Anterior cingulate cortex (tissue), 58 donors: ENCODE measurements at regions not wholly inside any gene's neighbourhood (a gene's known extent, or its start where the extent isn't known, plus 50 kb on each side); places are given as distances from the start of the nearest gene placed in this dataset.
"Not testable (repeated sequence)": the region's sequence is repeated elsewhere in the genome, so short reads cannot be mapped to it uniquely, and the experiment has no call there.

Experiments used
- DNase-seq, 58 donors: peaks; one replicate each; lab custom pipeline; 2025; lab: John Stamatoyannopoulos, UW

DNA sequence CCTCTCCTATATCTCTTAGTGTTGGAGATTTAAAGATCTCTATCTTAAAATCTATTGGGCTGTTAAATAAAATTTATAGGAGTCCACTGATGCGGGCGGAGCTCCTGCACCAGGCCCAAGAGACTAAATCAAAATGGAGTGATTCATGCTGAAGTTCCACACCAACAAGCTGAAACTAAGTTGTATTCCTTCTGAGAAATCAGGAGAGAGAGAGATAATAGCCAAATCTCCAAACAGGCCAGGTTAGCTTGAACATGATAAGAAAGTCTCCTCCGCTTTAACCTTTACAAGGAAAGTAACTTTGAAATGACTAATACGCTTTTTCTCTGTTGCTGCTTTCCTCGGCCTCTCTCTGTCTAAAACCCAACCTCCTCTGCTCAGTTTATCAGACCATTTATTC is 241.9 kb upstream of the NBEA start:
- no peak for DNase-seq

DNA sequence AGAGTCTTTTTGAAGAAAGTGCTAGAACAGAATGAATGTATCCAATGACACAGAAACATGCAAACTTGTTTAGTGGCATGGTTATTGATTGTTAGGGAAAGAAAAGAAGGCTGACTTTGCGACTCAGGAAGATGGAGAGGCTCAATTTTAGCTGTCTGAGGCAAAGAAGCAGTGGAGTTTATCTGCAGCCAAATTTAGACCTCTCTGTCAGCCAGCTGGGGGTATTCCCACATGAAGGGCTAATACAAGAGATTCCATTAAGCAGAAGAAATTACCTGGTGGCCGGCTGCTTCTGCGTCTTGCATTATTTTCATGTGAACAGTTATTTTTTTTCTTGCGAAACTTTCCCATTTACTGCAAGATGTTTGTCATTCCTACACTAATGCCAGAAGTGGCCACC is 240.2 kb upstream of the NBEA start:
- DNase-seq, result no peak

DNA sequence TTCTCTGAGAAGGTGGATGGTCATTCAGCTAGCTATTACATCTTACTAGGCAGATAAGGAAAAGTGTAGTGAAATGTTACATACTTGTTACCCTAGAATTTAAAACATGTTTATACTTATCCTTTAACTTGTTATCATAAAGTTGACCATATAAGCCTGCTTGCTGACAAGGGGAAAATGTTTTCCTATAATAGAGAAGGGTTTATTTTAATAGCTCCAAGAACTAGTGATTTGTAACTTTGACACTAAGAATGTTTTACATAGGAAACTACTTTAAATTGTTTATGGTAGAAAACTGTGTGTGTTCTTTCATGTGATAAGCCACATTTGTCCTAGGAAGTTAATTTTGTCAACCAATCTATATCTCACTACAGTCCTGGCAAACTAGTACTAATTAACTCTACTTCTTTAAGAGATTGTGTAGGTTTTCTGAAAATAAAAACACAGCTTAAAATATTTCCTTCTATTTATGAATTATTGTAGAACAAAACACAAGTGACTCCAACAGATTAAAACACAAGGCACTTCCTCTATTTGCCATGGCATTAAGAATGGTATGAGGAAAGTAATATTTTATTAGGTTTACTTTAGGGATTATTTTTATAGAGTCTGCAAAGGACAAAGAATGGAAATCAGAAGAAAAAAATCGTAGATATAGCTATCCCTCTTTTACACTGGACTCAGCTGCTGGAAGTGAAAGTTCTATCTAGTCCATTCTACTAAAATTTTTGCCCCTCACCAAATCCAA is 233.3 kb upstream of the NBEA start:
- DNase-seq, result no peak

DNA sequence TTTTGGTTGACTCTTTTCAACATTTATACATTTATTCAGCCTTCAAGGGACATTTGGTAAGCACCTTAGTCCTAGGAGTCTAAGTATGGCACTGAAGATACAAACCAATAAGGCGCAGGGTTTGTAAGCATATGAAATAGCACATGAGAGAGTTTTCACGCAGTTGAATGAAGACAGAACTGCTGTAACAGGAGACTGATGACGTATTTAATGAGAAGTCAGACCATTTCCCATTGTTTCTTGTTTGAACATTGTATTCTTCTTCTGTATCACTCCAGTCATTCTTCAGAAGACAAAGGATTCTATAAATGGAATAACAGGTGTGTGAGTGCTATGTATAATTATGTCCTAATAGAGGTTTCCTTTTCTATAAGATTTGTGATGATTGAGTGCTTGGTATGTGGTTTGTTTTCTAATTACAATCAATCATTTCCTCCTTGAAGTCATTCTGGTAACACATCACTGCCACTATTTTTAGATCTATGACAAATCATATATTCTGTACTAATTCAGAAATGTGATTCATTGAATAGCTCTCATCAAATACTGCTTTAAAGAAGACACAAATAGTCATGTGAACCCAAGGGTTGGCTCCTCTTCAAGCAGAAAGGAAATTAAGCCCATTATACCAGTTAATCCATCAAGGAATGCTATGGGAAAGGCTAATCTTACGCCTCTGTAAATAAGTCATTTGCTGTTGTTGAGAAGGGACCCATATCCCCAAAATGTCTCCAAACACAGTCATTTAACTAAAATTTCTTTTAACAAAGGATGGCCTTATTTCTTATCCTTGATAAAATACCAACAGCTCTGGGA is 222.8 kb upstream of the NBEA start:
- DNase-seq, result no peak

DNA sequence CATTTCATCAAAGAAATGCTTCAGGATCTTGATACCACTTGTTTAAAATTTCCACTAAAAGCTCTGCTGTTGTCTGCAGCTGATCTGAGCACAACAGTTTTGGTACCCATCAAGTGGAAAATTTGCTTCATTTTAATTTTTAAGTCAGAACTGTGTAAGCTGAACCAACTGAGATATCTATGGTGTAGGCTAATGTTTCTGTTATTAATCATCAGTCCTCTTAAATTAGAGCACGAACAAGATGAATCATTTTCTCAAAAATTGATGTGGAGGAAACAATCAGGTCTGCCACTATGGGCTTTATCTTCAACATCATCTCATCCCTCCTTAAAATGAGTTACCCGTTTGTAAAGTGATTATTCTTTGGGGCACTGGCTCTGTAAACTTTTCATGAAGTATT is 221.5 kb upstream of the NBEA start:
- no peak for DNase-seq

DNA sequence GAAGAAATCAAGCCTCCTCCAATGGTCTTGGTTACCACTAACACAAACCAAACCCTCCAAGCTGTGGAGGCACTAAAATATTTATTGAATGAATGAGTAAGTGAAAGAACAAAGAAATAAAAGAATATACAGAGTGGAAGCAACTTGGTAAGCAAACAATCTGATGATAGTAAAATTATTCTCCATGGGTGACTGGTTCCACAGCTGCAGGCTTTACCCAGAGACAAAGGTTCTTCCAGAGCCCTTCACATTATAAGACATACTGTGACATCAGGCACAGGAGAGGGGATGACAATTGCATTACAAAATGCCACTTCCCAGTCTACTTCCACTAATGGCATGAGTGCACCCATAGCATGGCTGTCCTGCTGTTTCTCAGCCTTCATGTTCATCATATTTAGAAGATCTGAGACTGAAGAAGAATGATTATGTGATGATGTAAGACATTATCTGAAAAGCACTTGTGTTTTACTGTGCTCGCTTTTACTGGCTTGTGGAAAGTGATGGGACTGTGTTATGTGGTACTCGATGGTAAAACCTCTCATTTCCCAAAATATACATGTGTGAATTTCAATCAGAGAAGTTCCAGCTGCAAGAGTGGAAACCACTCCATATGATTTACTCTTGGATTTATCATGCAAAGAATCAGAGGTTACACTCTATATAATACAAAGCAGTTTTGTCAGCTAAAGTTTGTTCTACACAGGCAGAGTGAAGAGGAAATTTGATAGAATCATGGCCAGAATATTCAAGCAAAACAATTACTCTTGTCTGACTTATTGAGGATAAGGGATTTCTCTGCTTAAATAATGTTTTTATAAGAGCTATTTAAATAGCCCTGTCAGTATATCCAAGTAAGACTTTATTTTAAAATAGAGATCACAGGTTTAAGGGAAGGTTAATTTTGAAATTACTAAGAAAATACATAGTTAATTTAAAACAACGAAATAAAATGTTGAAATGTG is 220.2 kb upstream of the NBEA start:
- no peak for DNase-seq

DNA sequence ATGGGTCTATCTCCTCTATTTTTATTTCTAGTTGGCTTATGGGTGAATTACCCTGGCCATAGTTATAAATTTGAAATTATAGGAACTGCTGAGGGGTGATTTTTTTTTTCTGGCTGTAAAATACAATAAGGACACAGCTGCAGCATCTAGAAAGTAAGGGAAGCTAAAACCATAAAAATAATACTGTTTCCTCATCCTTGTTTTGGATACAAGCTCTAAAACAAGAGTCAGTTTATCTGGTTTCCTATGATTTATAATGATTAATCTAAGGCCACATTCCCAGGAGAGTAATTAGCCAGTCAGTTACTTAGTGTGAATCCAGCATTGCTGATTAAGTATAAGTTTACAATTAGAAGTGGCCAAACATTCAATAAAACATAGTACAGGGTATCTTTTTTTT is 219.1 kb upstream of the NBEA start:
- no peak for DNase-seq

DNA sequence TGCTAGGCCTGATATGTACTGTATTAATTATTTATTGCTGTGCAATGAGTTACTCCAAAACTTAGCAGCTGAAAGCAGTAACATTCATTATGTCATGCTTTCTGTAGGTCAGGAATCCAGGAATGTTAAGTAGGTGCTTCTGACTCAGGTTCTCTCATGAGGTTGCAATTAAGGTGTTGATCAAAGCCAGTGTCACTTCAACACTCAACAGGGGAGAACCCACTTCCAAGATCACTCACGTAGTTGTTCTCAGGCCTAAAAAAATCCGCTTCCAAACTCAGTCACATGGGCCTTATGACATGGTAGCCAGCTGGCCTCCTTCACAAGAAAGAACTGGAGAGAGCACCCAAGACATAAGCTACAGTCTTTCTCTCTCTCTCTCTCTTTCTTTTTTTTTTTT is 211.1 kb upstream of the NBEA start:
- no peak for DNase-seq

DNA sequence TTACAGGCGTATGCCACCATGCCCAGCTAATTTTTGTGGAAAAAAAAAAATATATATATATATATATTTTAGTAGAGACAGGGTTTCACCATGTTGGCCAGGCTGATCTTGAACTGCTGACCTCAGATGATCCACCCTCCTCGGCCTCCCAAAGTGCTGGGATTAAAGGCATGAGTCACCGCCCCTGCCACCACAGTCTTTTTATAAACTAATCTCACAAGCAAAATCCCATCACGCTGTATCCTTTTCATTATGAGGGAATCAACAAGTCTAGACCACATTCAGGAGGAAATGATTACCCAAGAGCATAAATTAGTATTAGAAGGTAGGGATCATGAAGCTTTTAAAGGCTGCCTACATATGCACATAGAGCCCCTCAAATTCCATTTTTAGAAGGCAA is 210.6 kb upstream of the NBEA start:
- DNase-seq, result no peak

DNA sequence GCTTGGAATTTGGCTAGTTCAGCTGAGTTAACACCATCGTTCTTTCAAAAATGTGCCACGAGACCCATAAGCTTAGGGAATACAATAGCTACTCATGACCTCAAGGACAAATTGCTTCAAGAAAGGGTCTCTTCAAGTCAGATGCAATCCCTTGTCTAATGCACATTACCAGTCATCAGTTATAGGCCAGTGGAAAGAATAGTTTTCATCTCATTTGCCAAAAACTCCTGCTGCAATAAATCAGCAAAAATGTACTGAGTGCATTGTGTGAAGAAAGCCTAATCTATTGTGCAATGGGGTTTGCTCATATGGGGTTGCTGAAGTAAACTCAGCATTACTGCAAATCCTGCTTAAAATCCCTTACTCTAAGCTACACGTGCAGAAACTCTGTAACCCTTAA is 208.3 kb upstream of the NBEA start:
- DNase-seq, result no peak

DNA sequence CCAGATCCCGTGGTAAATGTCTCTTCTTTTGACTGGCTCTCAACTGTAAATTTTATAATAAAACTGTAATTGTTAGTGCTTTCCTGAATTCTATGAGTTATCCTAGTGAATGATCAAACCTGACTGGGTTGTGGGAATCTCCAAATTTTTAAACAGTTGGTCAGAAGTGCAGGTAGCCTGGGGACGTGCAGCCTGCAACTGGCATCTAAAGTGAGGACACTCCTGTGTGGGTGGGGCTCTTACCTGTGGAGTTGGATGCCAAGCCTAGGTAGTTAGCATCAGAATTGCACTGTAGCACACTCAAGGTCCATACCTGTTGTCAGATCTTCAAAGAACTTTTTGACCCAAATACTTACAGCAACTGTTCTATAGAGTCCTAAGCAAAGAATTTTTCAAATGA is 207.1 kb upstream of the NBEA start:
- no peak for DNase-seq

DNA sequence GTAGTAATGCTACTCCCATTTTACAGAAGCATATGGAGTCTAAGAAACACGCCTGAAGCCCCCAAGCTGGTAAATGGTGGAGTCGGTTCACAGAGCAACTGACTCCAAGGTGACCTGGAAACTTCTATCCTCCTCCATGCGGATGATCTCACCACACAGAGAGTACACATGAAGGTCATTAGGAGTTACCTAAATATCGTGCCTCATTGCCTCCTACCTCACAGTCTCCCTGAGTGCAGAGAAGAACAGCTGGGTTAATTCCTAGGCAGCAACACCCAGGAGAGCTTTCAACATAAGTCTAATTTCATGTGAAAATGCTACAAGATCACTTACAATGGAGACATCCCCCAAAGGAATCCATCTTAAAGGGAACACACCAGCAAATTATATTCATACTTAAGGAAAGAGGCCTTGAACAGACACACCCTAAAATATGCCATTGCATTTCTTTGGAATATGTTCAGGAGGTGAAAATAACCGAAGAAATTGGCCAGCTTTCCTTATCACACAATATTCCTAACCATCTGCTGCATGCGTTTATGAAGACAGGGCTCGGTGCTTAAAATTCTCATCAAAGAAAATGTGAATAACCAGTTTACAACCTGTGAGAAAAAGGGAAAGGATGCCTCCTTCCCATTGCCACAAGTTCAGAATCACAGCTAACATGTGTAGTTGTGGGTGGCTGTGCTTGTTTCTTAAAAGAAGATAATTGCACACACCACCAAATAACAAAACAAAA is 203.6 kb upstream of the NBEA start:
- peak in 3 of 58 donors; percentile 29 to 56 (median 33) for DNase-seq

DNA sequence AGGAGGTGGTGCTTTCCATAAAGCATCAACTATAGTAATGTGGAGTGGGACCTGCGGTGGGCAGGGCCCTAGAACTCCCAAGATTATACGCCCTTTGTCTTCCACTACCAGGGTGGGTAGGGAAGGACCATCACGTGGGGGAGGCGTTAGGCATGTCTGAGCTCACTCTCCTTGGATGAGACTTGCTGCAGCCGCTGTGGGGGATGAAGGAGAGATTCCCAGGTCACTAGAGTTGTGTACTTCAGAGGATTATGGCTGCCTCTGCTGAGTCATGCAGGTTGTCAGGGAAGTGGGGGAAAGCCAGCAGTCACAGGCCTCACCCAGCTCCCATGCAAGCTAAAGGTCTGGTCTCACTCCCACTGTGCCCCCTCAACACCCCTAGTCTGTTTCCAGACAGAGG is 195.0 kb upstream of the NBEA start:
- not testable (repeated sequence) for DNase-seq

DNA sequence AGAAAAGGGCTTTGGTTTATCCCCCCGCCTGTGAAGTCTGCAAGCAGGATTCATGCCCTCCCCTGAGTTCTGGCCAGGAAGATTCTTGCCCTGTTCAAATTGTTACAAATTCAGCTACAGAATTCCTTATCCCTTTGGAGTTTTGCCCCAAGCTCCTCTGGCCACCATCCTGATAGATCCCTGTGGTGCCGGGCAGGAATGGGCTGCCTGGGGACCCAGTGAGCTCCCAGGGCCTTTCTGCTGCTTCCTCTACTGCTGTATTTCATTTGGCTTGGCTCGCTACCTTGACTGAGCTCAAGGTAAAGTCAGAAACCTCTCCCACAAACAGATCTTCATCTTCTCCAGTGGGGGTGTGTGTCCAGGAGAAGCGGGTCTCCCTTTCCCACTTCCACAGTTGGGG is 194.6 kb upstream of the NBEA start:
- no peak for DNase-seq

DNA sequence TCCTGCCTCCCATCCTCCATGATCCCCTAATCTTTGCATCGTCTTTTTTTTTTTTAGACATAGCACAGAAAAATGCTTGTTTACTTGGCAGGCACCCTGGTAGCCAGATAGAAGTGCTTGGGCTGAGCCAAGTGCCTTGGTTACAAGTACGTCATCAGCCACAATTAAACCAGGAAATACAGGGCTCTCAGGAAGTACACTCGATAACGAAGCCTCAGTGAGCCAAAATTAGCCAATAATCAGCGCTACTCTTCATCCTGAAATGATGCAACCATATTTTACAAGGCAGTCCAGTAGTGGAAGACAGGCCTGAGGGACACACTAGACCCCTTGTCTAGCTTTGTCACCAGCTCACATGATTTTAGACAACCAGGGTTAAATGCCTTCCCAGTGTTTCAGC is 194.0 kb upstream of the NBEA start:
- DNase-seq, result peak in 30 of 58 donors; percentile 3 to 53 (median 16)

DNA sequence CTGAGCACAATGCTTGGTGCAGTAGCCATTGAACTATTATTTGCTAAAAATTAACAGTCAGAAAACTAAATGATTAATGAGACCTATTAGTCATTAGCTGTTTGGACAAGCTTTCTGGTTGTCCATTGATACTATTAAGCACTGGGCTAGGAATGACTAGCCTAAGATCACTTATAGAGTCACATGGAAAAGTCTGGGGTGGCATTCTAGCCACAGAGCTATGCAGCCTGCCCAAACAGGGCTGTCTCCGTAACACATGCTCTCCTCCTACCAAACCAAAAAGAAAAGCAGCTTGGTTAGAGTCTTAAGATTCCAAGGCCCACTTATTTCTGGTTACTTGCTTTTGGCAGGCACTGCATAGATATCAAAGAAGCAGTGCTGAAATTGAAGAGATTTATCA is 193.5 kb upstream of the NBEA start:
- DNase-seq, result peak in 4 of 58 donors; percentile 3 to 17 (median 6)

DNA sequence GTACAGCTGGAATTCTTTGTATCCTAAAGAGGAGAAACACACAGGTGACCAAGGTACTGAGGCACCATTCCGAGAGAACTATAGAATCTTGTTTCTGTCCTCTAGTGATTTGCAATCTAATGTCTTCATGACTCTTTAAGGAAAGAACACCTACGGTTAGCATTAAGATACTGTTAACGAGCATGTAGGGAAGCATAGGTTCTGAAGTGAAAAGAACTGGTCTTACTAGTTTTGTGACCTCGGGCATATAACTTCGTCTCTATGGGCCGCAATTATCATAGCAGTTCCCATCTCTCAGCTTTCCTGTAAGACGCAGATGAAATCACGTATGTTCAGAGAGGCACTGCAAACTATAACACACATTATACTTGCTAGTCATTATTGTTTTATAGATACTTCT is 193.0 kb upstream of the NBEA start:
- DNase-seq, result no peak

DNA sequence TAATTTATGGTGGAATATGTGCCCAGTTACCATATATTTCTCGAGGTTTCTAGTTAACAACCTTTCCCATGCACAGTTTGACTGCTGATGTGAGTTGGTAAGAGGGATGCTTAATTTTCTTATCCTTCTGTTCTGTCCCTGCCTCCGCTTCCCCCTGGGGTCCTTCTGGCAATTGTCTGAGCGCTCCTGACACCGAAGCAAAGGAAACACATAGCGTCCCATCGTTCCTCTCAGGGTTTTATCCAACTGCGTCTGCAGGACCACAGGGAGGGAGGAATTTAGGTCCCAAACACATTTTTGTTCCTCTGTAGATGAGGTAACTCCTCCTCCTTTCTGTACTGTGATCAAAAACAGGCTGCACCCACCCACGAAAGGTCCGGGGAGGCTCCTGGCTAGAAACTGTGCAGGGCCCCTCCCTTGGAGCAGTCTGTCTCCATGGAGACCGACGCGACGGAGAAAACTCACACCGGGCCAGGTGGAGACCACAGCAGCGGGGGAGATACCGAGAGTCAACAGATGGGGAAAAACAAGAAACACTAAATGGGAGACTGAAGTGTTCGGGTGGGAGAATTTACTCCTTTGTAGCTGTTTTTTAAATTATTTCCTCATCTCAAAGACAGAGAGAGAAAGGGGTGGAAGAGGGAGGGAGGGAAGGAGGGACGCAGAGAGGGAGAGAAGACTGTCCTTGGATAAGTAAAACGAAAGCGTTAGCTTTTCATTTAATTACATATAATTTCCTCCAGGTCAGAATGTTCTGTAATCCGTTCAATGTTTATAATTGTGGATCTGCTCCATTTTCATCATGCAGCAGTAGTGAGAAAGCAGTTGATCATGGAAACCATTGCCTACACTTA is 191.8 kb upstream of the NBEA start:
- peak in 45 of 58 donors; percentile 2 to 66 (median 25) for DNase-seq

DNA sequence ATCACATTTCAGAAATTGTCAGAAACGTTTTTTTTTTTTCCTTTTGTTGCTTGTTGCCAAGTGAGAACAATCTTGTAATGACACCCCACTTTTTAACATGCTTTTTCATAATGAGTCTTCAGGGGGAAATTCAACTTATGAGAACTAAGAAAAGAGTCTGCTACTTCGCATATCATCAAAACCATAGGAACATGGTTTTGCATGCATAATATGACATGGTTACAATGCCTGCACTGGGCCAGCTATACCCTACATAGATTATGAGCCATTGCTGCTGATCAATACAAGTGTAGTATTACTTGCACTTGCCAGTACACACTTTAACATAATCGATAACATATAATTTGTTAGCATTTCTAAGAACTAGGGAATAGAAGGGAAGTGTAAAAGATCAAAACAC is 191.0 kb upstream of the NBEA start:
- no peak for DNase-seq
